ENCODE measurements at regions not wholly inside any gene's neighbourhood (a gene's known extent, or its start where the extent isn't known, plus 50 kb on each side); places are given as distances from the start of the nearest gene placed in this dataset.

DNA sequence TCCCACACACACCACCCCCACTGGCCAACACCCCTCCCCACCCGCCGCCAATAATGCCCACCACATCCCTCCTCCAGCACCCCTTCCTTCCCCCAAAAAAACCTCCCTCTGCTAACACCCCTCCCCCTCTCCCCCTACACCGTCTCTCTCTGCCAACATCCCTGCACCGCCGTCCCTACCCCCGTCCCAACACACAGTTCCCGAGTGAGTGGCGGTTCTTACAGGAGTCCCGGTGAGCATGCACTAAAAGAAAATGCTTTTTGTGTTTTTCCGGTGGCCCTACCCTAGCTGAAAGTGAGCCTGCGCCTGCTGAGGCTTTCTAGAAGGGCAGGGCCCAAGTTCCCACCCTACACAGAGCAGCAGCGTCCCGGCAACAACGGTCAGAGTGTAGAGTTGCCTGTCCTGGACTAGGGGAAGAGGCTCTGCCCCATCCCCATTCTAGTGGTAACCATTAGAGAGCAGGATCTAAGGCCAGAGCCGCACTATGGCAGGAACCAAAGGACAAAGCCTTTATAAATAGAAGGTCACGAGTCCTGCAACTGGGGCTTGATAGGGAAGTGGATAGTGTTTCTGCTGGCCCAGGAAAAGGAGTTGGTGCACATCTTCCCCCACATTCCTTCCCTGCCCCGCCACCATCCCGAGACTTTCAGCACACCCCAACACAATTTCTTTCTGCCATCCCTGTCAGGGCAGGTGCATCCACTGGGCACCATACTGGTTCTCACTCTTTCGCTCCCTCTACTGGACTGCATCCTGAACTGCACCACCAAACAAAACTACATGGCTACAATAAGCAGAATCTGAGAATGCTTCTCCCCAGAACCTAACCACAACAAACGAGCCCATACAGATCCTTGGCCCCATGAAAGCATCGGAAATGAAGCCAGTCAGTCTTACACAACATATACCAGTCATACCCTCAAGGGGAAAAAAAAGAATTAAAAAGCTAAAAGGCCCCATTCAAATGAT is 78.1 kb upstream of the PAGE3 start:
- H3K4me3 ChIP-seq, result peak overlapping the region in 1 of 12 donors; percentile 9
- DNase-seq (peak in 2 of 5 donors; percentile 17 to 27), ATAC-seq (peak in 3 of 4 donors; percentile 55 to 64 (median 58))
- intact Hi-C loops (cut with DNase I), result loop anchor here in 4 of 10 donors (2.0 to 10.0 kb wide), 3 partner anchors 181 to 208 kb away; no protein-coding TSS in a partner anchor
- H3K9me3 ChIP-seq, result no peaks in the 10 kb centered on the region
- peak overlapping the region in 9 of 12 donors; percentile 2 to 61 (median 45) for H3K27ac ChIP-seq
- no peaks in the 10 kb centered on the region for H3K4me1 ChIP-seq
- H3K36me3 ChIP-seq, result no peaks in the 10 kb centered on the region
- WGBS, 4 donors, result 20 to 43% (median 28%) methylated on average over 21 of the region's 21 CpGs
- H3K27me3 ChIP-seq, result peaks cover 0 to 14% (median 0%) of the 10 kb centered on the region in 9 donors
- TF ChIP-seq, protein P1, sequence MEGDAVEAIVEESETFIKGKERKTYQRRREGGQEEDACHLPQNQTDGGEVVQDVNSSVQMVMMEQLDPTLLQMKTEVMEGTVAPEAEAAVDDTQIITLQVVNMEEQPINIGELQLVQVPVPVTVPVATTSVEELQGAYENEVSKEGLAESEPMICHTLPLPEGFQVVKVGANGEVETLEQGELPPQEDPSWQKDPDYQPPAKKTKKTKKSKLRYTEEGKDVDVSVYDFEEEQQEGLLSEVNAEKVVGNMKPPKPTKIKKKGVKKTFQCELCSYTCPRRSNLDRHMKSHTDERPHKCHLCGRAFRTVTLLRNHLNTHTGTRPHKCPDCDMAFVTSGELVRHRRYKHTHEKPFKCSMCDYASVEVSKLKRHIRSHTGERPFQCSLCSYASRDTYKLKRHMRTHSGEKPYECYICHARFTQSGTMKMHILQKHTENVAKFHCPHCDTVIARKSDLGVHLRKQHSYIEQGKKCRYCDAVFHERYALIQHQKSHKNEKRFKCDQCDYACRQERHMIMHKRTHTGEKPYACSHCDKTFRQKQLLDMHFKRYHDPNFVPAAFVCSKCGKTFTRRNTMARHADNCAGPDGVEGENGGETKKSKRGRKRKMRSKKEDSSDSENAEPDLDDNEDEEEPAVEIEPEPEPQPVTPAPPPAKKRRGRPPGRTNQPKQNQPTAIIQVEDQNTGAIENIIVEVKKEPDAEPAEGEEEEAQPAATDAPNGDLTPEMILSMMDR (IDR thresholded peaks at IDR 0.05), result peak; percentile 35 to 60 (median 47)
- no peak for TF ChIP-seq POLR2A (IDR thresholded peaks at IDR 0.05)

DNA sequence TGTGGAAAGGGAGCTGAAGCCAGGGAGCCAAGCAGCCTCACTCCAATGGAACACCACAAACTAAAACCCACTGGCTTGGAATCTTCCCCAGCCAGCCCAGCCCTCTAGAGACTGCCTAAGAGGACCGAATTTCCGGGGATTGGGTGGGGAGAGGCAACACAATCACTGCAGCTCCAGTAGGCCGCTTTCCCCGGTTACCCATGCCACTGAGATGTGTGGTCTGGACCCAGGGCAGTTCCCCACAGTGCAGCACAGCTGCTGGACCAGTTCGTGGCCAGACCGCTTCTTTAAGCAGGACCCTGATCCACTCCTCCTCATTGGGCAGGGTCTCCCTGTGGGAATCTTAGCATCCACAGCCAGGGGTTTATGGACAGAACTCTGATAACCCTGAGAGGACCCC is 91.9 kb upstream of the PAGE3 start:
- no peaks in the 10 kb centered on the region for H3K4me1 ChIP-seq
- H3K36me3 ChIP-seq, result no peaks in the 10 kb centered on the region
- ATAC-seq (no peak), DNase-seq (no peak)
- 60 to 85% (median 76%) methylated on average over 2 to 6 of the region's 6 CpGs for WGBS, 4 donors
- peaks cover 0 to 12% (median 0%) of the 10 kb centered on the region in 9 donors for H3K27me3 ChIP-seq
- no peak for TF ChIP-seq POLR2A (IDR thresholded peaks at IDR 0.05)
- TF ChIP-seq, protein P1 (IDR thresholded peaks at IDR 0.05), result no peak
- intact Hi-C loops (cut with DNase I), result no loop called here
- H3K27ac ChIP-seq, result no peak overlapping the region
- no peak overlapping the region for H3K4me3 ChIP-seq
- peaks cover 0 to under 1% (median 0%) of the 10 kb centered on the region in 12 donors for H3K9me3 ChIP-seq

GRCh38 chrX:55357236-55357635 is 92.5 kb upstream of the PAGE3 start:
- no peak for ATAC-seq
- 27 to 51% (median 47%) methylated on average over 1 of the region's 1 CpG for WGBS, 4 donors

DNA sequence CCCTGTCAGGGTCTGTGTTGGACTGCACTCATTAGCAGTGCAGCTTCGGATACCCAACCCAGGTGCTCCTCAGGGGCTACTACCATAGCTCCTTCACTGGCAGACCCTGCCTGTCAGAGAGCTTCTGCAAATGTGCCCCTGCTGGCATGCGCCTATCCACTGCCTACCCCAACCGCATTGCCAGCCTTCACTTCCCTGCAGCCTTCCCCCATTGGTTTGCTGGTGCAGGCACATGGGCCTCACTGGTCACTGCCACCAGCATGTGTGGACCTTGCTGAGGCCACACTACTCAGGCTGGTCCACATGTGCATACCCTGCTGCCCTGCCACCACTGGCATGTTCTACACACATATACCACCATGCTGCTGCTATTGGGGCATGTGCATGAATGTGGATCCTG is 72.5 kb upstream of the MAGEH1 start:
- no peak overlapping the region for H3K4me3 ChIP-seq
- no peaks in the 10 kb centered on the region for H3K4me1 ChIP-seq
- intact Hi-C loops (cut with DNase I), result no loop called here
- DNase-seq, result no peak
- peaks cover 0 to 26% (median 0%) of the 10 kb centered on the region in 9 donors for H3K27me3 ChIP-seq
- peaks cover 0 to 5% (median 0%) of the 10 kb centered on the region in 12 donors for H3K9me3 ChIP-seq
- TF ChIP-seq, protein P1 (IDR thresholded peaks at IDR 0.05), result no peak
- TF ChIP-seq POLR2A (IDR thresholded peaks at IDR 0.05), result no peak
- 65 to 95% (median 93%) methylated on average over 3 of the region's 3 CpGs for WGBS, 4 donors
- H3K27ac ChIP-seq, result no peak overlapping the region
- H3K36me3 ChIP-seq, result no peaks in the 10 kb centered on the region
- no peak for ATAC-seq

More at GRCh38 chrX:55357236-55357635, 92.5 kb upstream of the PAGE3 start:
- H3K36me3 ChIP-seq, result no peaks in the 10 kb centered on the region
- TF ChIP-seq, protein P1 (IDR thresholded peaks at IDR 0.05), result no peak
- TF ChIP-seq POLR2A (IDR thresholded peaks at IDR 0.05), result no peak
- no peak for DNase-seq
- no peak overlapping the region for H3K27ac ChIP-seq
- H3K27me3 ChIP-seq, result peaks cover 0 to 12% (median 0%) of the 10 kb centered on the region in 9 donors
- peaks cover 0 to 7% (median 0%) of the 10 kb centered on the region in 12 donors for H3K9me3 ChIP-seq
- intact Hi-C loops (cut with DNase I), result no loop called here
- H3K4me3 ChIP-seq, result no peak overlapping the region
- H3K4me1 ChIP-seq, result no peaks in the 10 kb centered on the region

Measured in heart left ventricle (tissue), 16 donors.